Body of pancreas (tissue), 4 donors: ENCODE measurements at regions not wholly inside any gene's neighbourhood (a gene's known extent, or its start where the extent isn't known, plus 50 kb on each side); places are given as distances from the start of the nearest gene placed in this dataset.

Source experiments
- POLR2A ChIP-seq, 3 donors: fragments of 450-650 bp; IDR thresholded peaks; one replicate each; pipeline ENCODE4 v1.6.1; 2016; ENCODE audit warnings: antibody characterized with exemption in 3 of 3, mild to moderate bottlenecking in 2 of 3
- TF ChIP-seq, protein P1 (sequence below), 7 experiments: fragments of 450-650 bp in 4 of 7; fragments of 200-600 bp in 3 of 7; sonication (generic) in 3 of 7; IDR thresholded peaks; one replicate each; pipeline ENCODE4 v1.5.1; 2016 to 2019; ENCODE audit warnings: antibody characterized with exemption in 7 of 7

- TF ChIP-seq POLR2A (IDR thresholded peaks at IDR 0.05), result no peak
- TF ChIP-seq, protein P1, sequence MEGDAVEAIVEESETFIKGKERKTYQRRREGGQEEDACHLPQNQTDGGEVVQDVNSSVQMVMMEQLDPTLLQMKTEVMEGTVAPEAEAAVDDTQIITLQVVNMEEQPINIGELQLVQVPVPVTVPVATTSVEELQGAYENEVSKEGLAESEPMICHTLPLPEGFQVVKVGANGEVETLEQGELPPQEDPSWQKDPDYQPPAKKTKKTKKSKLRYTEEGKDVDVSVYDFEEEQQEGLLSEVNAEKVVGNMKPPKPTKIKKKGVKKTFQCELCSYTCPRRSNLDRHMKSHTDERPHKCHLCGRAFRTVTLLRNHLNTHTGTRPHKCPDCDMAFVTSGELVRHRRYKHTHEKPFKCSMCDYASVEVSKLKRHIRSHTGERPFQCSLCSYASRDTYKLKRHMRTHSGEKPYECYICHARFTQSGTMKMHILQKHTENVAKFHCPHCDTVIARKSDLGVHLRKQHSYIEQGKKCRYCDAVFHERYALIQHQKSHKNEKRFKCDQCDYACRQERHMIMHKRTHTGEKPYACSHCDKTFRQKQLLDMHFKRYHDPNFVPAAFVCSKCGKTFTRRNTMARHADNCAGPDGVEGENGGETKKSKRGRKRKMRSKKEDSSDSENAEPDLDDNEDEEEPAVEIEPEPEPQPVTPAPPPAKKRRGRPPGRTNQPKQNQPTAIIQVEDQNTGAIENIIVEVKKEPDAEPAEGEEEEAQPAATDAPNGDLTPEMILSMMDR (IDR thresholded peaks at IDR 0.05), result no peak
Measured at GRCh38 chr4:22181736-22182135, 233.2 kb upstream of the KCNIP4 start.
